ENCODE measurements at regions not wholly inside any gene's neighbourhood (a gene's known extent, or its start where the extent isn't known, plus 50 kb on each side); places are given as distances from the start of the nearest gene placed in this dataset.

DNA sequence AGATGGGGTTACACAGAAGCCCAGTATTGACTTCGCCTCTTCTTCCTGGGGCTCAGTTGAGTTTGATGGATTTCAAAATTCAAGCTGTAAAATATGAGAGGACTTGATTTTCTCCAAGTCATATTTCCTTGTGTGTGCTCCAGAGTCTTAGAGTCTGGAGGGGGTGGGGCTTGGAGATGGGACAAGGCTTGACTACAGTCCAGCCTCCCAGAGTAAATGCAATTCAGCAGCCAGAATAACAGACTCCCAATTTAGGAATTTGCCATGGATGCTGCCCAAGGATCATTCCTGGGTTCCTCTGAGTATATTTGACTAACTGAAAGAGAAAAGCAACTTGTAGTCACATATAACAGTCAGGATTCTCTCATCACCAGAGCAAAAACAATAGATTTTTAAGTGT is 53.7 kb upstream of the RBPJ start:
- TF ChIP-seq, protein P1, sequence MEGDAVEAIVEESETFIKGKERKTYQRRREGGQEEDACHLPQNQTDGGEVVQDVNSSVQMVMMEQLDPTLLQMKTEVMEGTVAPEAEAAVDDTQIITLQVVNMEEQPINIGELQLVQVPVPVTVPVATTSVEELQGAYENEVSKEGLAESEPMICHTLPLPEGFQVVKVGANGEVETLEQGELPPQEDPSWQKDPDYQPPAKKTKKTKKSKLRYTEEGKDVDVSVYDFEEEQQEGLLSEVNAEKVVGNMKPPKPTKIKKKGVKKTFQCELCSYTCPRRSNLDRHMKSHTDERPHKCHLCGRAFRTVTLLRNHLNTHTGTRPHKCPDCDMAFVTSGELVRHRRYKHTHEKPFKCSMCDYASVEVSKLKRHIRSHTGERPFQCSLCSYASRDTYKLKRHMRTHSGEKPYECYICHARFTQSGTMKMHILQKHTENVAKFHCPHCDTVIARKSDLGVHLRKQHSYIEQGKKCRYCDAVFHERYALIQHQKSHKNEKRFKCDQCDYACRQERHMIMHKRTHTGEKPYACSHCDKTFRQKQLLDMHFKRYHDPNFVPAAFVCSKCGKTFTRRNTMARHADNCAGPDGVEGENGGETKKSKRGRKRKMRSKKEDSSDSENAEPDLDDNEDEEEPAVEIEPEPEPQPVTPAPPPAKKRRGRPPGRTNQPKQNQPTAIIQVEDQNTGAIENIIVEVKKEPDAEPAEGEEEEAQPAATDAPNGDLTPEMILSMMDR (IDR thresholded peaks at IDR 0.05; ENCODE audit: borderline replicate concordance, extremely low read depth, low read length, poor library complexity, severe bottlenecking): no peak
- no peak for TF ChIP-seq EZH2 (IDR thresholded peaks at IDR 0.05; ENCODE audit: borderline replicate concordance, low read depth, low read length, severe bottlenecking)
